ENCODE measurements at regions not wholly inside any gene's neighbourhood (a gene's known extent, or its start where the extent isn't known, plus 50 kb on each side); places are given as distances from the start of the nearest gene placed in this dataset.

DNA sequence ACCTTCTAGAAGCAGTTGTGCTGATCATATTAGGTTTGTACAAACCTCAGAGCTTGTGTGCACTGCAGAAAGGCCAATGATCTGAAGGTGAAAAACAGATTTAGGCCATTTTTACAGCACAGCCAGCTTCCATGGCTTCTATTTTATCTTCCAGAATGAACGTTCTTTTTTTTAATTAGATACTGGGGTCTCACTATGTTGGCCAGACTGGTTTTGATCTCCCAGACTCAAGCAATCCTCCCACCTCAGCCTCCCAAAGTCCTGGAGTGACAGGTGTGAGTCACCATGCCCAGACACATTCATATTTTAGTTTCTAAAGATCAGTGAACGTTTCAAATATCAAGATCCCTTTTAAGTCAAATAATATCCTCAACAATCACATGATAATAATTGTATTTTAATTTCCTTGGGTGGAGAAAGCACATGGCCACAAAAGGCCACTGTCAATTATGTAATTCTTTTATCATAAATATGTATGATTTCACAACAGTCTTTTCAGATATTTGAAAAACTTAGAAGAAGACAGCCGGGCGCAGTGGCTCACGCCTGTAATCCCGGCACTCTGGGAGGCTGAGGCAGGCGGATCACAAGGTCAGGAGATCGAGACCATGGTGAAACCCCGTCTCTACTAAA is 326.7 kb upstream of the JARID2 start:
- TF ChIP-seq, protein P1, sequence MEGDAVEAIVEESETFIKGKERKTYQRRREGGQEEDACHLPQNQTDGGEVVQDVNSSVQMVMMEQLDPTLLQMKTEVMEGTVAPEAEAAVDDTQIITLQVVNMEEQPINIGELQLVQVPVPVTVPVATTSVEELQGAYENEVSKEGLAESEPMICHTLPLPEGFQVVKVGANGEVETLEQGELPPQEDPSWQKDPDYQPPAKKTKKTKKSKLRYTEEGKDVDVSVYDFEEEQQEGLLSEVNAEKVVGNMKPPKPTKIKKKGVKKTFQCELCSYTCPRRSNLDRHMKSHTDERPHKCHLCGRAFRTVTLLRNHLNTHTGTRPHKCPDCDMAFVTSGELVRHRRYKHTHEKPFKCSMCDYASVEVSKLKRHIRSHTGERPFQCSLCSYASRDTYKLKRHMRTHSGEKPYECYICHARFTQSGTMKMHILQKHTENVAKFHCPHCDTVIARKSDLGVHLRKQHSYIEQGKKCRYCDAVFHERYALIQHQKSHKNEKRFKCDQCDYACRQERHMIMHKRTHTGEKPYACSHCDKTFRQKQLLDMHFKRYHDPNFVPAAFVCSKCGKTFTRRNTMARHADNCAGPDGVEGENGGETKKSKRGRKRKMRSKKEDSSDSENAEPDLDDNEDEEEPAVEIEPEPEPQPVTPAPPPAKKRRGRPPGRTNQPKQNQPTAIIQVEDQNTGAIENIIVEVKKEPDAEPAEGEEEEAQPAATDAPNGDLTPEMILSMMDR (IDR thresholded peaks at IDR 0.05; ENCODE audit: low read length), result no peak
- no peak for TF ChIP-seq EZH2phosphoT487 (IDR thresholded peaks at IDR 0.05; ENCODE audit: low read length)
- TF ChIP-seq EZH2 (optimal IDR thresholded peaks at IDR 0.05; ENCODE audit: low read depth, low read length), result no peak
- H3K9me2 ChIP-seq (replicated peaks; ENCODE audit: insufficient read depth, low read length), result no peaks in the 10 kb centered on the region
- H3K27ac ChIP-seq (ENCODE audit: low read length), result no peak overlapping the region
- DNase-seq, result no peak
- H3K27me3 ChIP-seq (replicated peaks; ENCODE audit: insufficient read depth, low read length), result no peaks in the 10 kb centered on the region
- no peaks in the 10 kb centered on the region for H3K36me3 ChIP-seq (replicated peaks; ENCODE audit: insufficient read depth, low read length)
- no peaks in the 10 kb centered on the region for H3F3A ChIP-seq (ENCODE audit: insufficient read depth, low read length)
- no peaks in the 10 kb centered on the region for H4K20me1 ChIP-seq (ENCODE audit: insufficient read depth, low read length)
- H3K4me3 ChIP-seq (ENCODE audit: low read length), result no peak overlapping the region
- no peak overlapping the region for H2AFZ ChIP-seq (ENCODE audit: low read length)
- no peaks in the 10 kb centered on the region for H3K9me3 ChIP-seq (replicated peaks; ENCODE audit: insufficient read depth, low read length)
- no peak overlapping the region for H3K4me2 ChIP-seq (ENCODE audit: low read depth, low read length)
- no peaks in the 10 kb centered on the region for H3K4me1 ChIP-seq (ENCODE audit: low read length)
- H3K79me2 ChIP-seq (ENCODE audit: low read length), result no peaks in the 10 kb centered on the region
- H3K9ac ChIP-seq (ENCODE audit: low read length), result no peak overlapping the region

DNA sequence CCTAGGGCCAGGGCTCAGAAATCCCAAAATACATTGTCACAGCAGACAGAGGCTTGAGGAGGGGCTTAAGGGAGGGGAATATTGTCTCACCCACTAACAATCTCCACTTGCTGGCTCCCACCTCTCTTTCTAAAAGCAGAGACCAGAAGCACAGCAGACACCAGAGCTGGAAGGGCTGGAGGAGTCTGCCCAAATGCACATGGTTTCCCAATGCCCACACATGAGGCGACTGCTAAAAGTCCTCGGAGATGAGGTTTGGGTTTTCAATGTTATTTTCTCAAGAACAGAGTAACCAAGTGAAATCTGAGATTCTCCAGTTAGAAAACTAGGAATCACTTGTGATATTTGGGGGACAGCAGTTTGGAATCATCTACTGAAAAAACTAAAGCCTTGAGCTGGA is 325.6 kb upstream of the JARID2 start:
- no peak for DNase-seq
- Histone ChIP-seq H2AFZ (ENCODE audit: low read length) (no peak overlapping the region), H3K9me3 (replicated peaks; ENCODE audit: insufficient read depth, low read length) (no peaks in the 10 kb centered on the region), H3K9ac (ENCODE audit: low read length) (no peak overlapping the region), H3K4me1 (ENCODE audit: low read length) (no peaks in the 10 kb centered on the region), H3K36me3 (replicated peaks; ENCODE audit: insufficient read depth, low read length) (no peaks in the 10 kb centered on the region), H3K4me2 (ENCODE audit: low read depth, low read length) (no peak overlapping the region), H3K4me3 (ENCODE audit: low read length) (no peak overlapping the region), H4K20me1 (ENCODE audit: insufficient read depth, low read length) (no peaks in the 10 kb centered on the region), H3K27me3 (replicated peaks; ENCODE audit: insufficient read depth, low read length) (no peaks in the 10 kb centered on the region), H3F3A (ENCODE audit: insufficient read depth, low read length) (no peaks in the 10 kb centered on the region), H3K9me2 (replicated peaks; ENCODE audit: insufficient read depth, low read length) (no peaks in the 10 kb centered on the region), H3K79me2 (ENCODE audit: low read length) (no peaks in the 10 kb centered on the region), H3K27ac (ENCODE audit: low read length) (no peak overlapping the region)
- no peak for TF ChIP-seq EZH2 (optimal IDR thresholded peaks at IDR 0.05; ENCODE audit: low read depth, low read length)
- TF ChIP-seq EZH2phosphoT487 (IDR thresholded peaks at IDR 0.05; ENCODE audit: low read length), result no peak
- TF ChIP-seq, protein P1 (IDR thresholded peaks at IDR 0.05; ENCODE audit: low read length), result no peak

DNA sequence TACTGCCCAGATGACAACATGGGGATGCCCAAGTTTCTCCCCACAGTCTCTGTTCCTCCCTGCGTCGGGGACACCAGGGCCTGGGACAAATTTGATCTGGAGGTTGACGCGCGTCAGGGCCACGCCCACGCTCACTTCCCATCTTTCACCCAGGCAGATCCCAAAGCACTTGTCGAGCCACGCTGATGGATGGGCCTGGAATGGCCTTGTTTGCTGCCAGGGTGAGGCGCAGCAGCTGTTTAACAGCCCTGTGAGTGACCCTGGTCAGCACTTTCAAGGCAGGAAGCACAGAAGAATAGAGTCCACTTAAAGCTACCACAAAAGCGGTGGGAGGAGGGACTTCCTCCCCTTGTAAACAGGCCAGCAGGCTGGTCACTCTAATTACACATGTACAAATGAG is 324.7 kb upstream of the JARID2 start:
- no peaks in the 10 kb centered on the region for H3K36me3 ChIP-seq (replicated peaks; ENCODE audit: insufficient read depth, low read length)
- H2AFZ ChIP-seq (ENCODE audit: low read length), result no peak overlapping the region
- H3K4me3 ChIP-seq (ENCODE audit: low read length), result no peak overlapping the region
- TF ChIP-seq, protein P1 (IDR thresholded peaks at IDR 0.05; ENCODE audit: low read length), result no peak
- TF ChIP-seq EZH2 (optimal IDR thresholded peaks at IDR 0.05; ENCODE audit: low read depth, low read length) (no peak), EZH2phosphoT487 (IDR thresholded peaks at IDR 0.05; ENCODE audit: low read length) (no peak)
- no peaks in the 10 kb centered on the region for H3F3A ChIP-seq (ENCODE audit: insufficient read depth, low read length)
- H3K79me2 ChIP-seq (ENCODE audit: low read length), result no peaks in the 10 kb centered on the region
- H3K9me3 ChIP-seq (replicated peaks; ENCODE audit: insufficient read depth, low read length), result no peaks in the 10 kb centered on the region
- H3K27me3 ChIP-seq (replicated peaks; ENCODE audit: insufficient read depth, low read length), result no peaks in the 10 kb centered on the region
- no peak overlapping the region for H3K9ac ChIP-seq (ENCODE audit: low read length)
- H3K4me2 ChIP-seq (ENCODE audit: low read depth, low read length), result no peak overlapping the region
- DNase-seq, result no peak
- no peaks in the 10 kb centered on the region for H3K4me1 ChIP-seq (ENCODE audit: low read length)
- H4K20me1 ChIP-seq (ENCODE audit: insufficient read depth, low read length), result no peaks in the 10 kb centered on the region
- H3K27ac ChIP-seq (ENCODE audit: low read length), result no peak overlapping the region
- no peaks in the 10 kb centered on the region for H3K9me2 ChIP-seq (replicated peaks; ENCODE audit: insufficient read depth, low read length)

All from MM.1S (cell line).